ENCODE measurements at regions not wholly inside any gene's neighbourhood (a gene's known extent, or its start where the extent isn't known, plus 50 kb on each side); places are given as distances from the start of the nearest gene placed in this dataset.

GRCh38 chr13:107138486-107138885 lies 570.5 kb upstream of the ARGLU1 start:
- TF ChIP-seq ZFP3 (CRISPR knock-in tag; IDR thresholded peaks at IDR 0.05) (no peak), SNAI2 (CRISPR knock-in tag; IDR thresholded peaks at IDR 0.05) (no peak), ISL1 (CRISPR knock-in tag; IDR thresholded peaks at IDR 0.05) (no peak), ZNF70 (CRISPR knock-in tag; IDR thresholded peaks at IDR 0.05) (no peak), ARNTL (CRISPR knock-in tag; IDR thresholded peaks at IDR 0.05; ENCODE audit: borderline replicate concordance, low read depth) (no peak), PPARA (CRISPR knock-in tag; IDR thresholded peaks at IDR 0.05; ENCODE audit: borderline replicate concordance) (no peak)
- peak; percentile 60; the same call in 2 of the 3 replicates for ATAC-seq

- ATAC-seq: no peak
- TF ChIP-seq, protein P1, sequence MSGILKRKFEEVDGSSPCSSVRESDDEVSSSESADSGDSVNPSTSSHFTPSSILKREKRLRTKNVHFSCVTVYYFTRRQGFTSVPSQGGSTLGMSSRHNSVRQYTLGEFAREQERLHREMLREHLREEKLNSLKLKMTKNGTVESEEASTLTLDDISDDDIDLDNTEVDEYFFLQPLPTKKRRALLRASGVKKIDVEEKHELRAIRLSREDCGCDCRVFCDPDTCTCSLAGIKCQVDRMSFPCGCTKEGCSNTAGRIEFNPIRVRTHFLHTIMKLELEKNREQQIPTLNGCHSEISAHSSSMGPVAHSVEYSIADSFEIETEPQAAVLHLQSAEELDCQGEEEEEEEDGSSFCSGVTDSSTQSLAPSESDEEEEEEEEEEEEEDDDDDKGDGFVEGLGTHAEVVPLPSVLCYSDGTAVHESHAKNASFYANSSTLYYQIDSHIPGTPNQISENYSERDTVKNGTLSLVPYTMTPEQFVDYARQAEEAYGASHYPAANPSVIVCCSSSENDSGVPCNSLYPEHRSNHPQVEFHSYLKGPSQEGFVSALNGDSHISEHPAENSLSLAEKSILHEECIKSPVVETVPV (CRISPR knock-in tag; IDR thresholded peaks at IDR 0.05): no peak
- no peak for TF ChIP-seq ZFP3 (CRISPR knock-in tag; IDR thresholded peaks at IDR 0.05)
- no peak for TF ChIP-seq TCF4 (CRISPR knock-in tag; IDR thresholded peaks at IDR 0.05; ENCODE audit: borderline replicate concordance)
- TF ChIP-seq TOX (CRISPR knock-in tag; IDR thresholded peaks at IDR 0.05; ENCODE audit: borderline replicate concordance): no peak
- no peak for TF ChIP-seq SNAI2 (CRISPR knock-in tag; IDR thresholded peaks at IDR 0.05)
- no peak for TF ChIP-seq ZNF8 (CRISPR knock-in tag; IDR thresholded peaks at IDR 0.05)
- TF ChIP-seq ISL1 (CRISPR knock-in tag; IDR thresholded peaks at IDR 0.05): no peak
- TF ChIP-seq, protein P2, sequence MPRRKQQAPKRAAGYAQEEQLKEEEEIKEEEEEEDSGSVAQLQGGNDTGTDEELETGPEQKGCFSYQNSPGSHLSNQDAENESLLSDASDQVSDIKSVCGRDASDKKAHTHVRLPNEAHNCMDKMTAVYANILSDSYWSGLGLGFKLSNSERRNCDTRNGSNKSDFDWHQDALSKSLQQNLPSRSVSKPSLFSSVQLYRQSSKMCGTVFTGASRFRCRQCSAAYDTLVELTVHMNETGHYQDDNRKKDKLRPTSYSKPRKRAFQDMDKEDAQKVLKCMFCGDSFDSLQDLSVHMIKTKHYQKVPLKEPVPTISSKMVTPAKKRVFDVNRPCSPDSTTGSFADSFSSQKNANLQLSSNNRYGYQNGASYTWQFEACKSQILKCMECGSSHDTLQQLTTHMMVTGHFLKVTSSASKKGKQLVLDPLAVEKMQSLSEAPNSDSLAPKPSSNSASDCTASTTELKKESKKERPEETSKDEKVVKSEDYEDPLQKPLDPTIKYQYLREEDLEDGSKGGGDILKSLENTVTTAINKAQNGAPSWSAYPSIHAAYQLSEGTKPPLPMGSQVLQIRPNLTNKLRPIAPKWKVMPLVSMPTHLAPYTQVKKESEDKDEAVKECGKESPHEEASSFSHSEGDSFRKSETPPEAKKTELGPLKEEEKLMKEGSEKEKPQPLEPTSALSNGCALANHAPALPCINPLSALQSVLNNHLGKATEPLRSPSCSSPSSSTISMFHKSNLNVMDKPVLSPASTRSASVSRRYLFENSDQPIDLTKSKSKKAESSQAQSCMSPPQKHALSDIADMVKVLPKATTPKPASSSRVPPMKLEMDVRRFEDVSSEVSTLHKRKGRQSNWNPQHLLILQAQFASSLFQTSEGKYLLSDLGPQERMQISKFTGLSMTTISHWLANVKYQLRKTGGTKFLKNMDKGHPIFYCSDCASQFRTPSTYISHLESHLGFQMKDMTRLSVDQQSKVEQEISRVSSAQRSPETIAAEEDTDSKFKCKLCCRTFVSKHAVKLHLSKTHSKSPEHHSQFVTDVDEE (CRISPR knock-in tag; IDR thresholded peaks at IDR 0.05): no peak
- no peak for TF ChIP-seq ZFP30 (CRISPR knock-in tag; IDR thresholded peaks at IDR 0.05)
- TF ChIP-seq RARB (CRISPR knock-in tag; IDR thresholded peaks at IDR 0.05): no peak
- no peak for TF ChIP-seq OSR1 (CRISPR knock-in tag; IDR thresholded peaks at IDR 0.05)
- no peak for TF ChIP-seq ZNF565 (CRISPR knock-in tag; conservative IDR thresholded peaks at IDR 0.05; ENCODE audit: low read depth)
- TF ChIP-seq CREB5 (CRISPR knock-in tag; IDR thresholded peaks at IDR 0.05; ENCODE audit: low read depth): no peak
- TF ChIP-seq BACH2 (CRISPR knock-in tag; IDR thresholded peaks at IDR 0.05; ENCODE audit: borderline replicate concordance): no peak
- TF ChIP-seq ESRRG (CRISPR knock-in tag; IDR thresholded peaks at IDR 0.05): no peak
- TF ChIP-seq CSDC2 (CRISPR knock-in tag; IDR thresholded peaks at IDR 0.05): no peak
These were observed 566.0 kb upstream of the ARGLU1 start for GRCh38 chr13:107133950-107134349.

DNA sequence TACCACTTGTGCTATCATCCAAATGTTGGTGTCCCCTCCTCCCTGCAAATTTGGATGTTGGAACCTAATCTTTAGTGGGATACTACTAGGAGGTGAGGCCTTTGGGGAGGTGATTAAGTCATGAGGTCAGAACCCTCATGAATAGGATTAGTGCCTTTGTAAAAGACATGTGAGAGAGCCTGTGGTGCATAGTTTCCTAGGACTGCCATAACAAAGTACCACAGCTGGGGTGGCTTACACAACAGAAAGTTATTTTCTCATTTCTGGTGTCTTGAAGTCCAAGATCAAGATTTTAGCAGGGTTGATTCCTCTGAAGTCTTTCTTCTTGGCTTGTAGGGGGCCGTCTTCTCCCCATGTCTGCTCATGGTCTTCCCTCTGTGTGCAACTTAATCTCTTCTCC lies 562.6 kb upstream of the ARGLU1 start:
- TF ChIP-seq ZC3H10 (CRISPR knock-in tag; IDR thresholded peaks at IDR 0.05) (no peak), PPARA (CRISPR knock-in tag; IDR thresholded peaks at IDR 0.05; ENCODE audit: borderline replicate concordance) (no peak), CREB5 (CRISPR knock-in tag; IDR thresholded peaks at IDR 0.05; ENCODE audit: low read depth) (no peak), RARB (CRISPR knock-in tag; IDR thresholded peaks at IDR 0.05) (no peak), BACH2 (CRISPR knock-in tag; IDR thresholded peaks at IDR 0.05; ENCODE audit: borderline replicate concordance) (no peak), GLIS3 (CRISPR knock-in tag; IDR thresholded peaks at IDR 0.05) (no peak), CSDC2 (CRISPR knock-in tag; IDR thresholded peaks at IDR 0.05) (no peak), ZNF565 (CRISPR knock-in tag; conservative IDR thresholded peaks at IDR 0.05; ENCODE audit: low read depth) (no peak), ZFP30 (CRISPR knock-in tag; IDR thresholded peaks at IDR 0.05) (no peak)
- TF ChIP-seq, protein P2 (CRISPR knock-in tag; IDR thresholded peaks at IDR 0.05): no peak
- TF ChIP-seq, protein P3, sequence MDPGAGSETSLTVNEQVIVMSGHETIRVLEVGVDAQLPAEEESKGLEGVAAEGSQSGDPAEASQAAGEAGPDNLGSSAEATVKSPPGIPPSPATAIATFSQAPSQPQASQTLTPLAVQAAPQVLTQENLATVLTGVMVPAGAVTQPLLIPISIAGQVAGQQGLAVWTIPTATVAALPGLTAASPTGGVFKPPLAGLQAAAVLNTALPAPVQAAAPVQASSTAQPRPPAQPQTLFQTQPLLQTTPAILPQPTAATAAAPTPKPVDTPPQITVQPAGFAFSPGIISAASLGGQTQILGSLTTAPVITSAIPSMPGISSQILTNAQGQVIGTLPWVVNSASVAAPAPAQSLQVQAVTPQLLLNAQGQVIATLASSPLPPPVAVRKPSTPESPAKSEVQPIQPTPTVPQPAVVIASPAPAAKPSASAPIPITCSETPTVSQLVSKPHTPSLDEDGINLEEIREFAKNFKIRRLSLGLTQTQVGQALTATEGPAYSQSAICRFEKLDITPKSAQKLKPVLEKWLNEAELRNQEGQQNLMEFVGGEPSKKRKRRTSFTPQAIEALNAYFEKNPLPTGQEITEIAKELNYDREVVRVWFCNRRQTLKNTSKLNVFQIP (CRISPR knock-in tag; IDR thresholded peaks at IDR 0.05; ENCODE audit: borderline replicate concordance, low read depth): no peak
- TF ChIP-seq, protein P1 (CRISPR knock-in tag; IDR thresholded peaks at IDR 0.05): no peak
- no peak for ATAC-seq
